Peyer's patch (tissue), 4 donors: ENCODE measurements at regions not wholly inside any gene's neighbourhood (a gene's known extent, or its start where the extent isn't known, plus 50 kb on each side); places are given as distances from the start of the nearest gene placed in this dataset.

Experiments
- DNase-seq, 3 donors: peaks; one replicate each; pipeline ENCODE4 v3.0.0-alpha.2; 2017 to 2019
- H3K27ac ChIP-seq, 4 donors: fragments of 200-600 bp; sonication (generic); one replicate each; pipeline ENCODE4 v1.5.1; 2016 to 2019
- H3K27me3 ChIP-seq, 2 donors: fragments of 200-600 bp; sonication (generic); one replicate each; pipeline ENCODE4 v1.5.1; 2019
- H3K36me3 ChIP-seq, 3 donors: fragments of 200-600 bp; sonication (generic); one replicate each; pipeline ENCODE4 v1.5.1; 2016 to 2019
- H3K4me1 ChIP-seq, 4 donors: fragments of 200-600 bp; sonication (generic); one replicate each; pipeline ENCODE4 v1.5.1; 2016 to 2019
- H3K4me3 ChIP-seq, 4 donors: fragments of 200-600 bp; sonication (generic); 1 replicate in 3 of 4; 2 replicates in 1 of 4; pipeline ENCODE4 v1.5.1; 2016 to 2019; ENCODE audit warnings: mild to moderate bottlenecking in 1 of 4
- H3K9me3 ChIP-seq, 4 donors: fragments of 200-600 bp; sonication (generic); one replicate each; pipeline ENCODE4 v1.5.1; 2016 to 2019; ENCODE audit warnings: mild to moderate bottlenecking in 1 of 4
- CTCF ChIP-seq, 6 experiments: fragments of 450-650 bp in 4 of 6; fragments of 200-600 bp in 2 of 6; sonication (generic) in 1 of 6; IDR thresholded peaks; one replicate each; pipeline ENCODE4 v1.5.1; 2017 to 2019; ENCODE audit warnings: antibody characterized with exemption in 6 of 6, mild to moderate bottlenecking in 3 of 6, moderate library complexity in 1 of 6
- POLR2A ChIP-seq, 2 donors: fragments of 450-650 bp; IDR thresholded peaks; one replicate each; pipeline ENCODE4 v1.5.1; 2017; ENCODE audit warnings: antibody characterized with exemption in 2 of 2, mild to moderate bottlenecking in 2 of 2, moderate library complexity in 2 of 2

GRCh38 chr9:89795538-89796195 lies 190.9 kb downstream of the GADD45G start:
- H3K27me3 ChIP-seq: no peaks in the 10 kb centered on the region
- H3K4me3 ChIP-seq: no peak overlapping the region
- TF ChIP-seq CTCF (IDR thresholded peaks at IDR 0.05) (no peak), POLR2A (IDR thresholded peaks at IDR 0.05) (no peak)
- H3K9me3 ChIP-seq: no peaks in the 10 kb centered on the region
- no peaks in the 10 kb centered on the region for H3K4me1 ChIP-seq
- no peaks in the 10 kb centered on the region for H3K36me3 ChIP-seq
- no peak overlapping the region for H3K27ac ChIP-seq
- no peak for DNase-seq

DNA sequence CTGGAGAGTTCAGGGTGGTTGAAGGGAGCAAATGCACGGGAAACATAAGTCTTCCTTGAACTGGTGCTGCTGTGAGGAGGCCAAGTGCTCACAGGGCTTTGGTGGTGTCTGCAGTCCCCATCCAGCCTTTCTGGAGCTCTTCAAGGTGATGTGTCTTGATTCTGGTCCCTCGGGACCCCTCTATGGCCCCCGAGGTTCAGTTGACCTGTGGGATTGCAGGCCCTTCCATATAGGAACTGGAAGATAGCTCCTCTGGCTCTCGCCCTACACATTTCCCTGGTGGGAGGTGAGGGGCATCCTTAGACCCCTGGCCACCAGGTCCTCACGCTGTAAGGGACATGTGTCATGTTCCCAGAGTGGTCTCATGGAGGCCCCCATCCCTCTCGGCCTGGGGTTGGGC lies 191.8 kb downstream of the GADD45G start:
- no peaks in the 10 kb centered on the region for H3K9me3 ChIP-seq
- no peak overlapping the region for H3K27ac ChIP-seq
- no peaks in the 10 kb centered on the region for H3K27me3 ChIP-seq
- DNase-seq: no peak
- H3K4me1 ChIP-seq: no peaks in the 10 kb centered on the region
- no peaks in the 10 kb centered on the region for H3K36me3 ChIP-seq
- H3K4me3 ChIP-seq: no peak overlapping the region
- no peak for TF ChIP-seq POLR2A (IDR thresholded peaks at IDR 0.05)
- TF ChIP-seq CTCF (IDR thresholded peaks at IDR 0.05): no peak

DNA sequence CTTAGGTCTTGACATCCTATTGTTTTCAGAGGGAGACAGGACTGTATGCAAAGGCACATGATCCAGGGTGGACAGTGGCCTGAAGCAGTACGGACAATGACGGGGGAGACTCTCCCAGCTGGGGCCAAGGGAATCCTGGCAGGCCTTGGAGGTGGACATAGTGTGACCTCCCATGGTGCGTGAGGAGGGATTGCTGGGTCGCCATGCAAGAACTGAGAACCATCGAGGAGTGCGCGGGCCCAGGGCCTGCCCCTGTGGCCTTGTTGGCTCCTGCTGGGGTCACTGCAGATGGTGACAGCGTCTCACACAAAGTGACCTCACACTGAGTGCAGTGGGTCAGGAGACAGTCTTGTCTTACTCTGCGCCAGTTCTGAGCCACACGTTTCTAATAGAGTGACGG lies 192.4 kb downstream of the GADD45G start:
- no peak for TF ChIP-seq POLR2A (IDR thresholded peaks at IDR 0.05)
- no peak for TF ChIP-seq CTCF (IDR thresholded peaks at IDR 0.05)
- H3K4me1 ChIP-seq: peaks cover 0 to under 1% (median 0%) of the 10 kb centered on the region in 4 donors
- H3K9me3 ChIP-seq: no peaks in the 10 kb centered on the region
- no peak for DNase-seq
- H3K4me3 ChIP-seq: no peak overlapping the region
- no peaks in the 10 kb centered on the region for H3K36me3 ChIP-seq
- H3K27me3 ChIP-seq: no peaks in the 10 kb centered on the region
- no peak overlapping the region for H3K27ac ChIP-seq

- DNase-seq: no peak
- TF ChIP-seq CTCF (IDR thresholded peaks at IDR 0.05) (no peak), POLR2A (IDR thresholded peaks at IDR 0.05) (no peak)
- no peaks in the 10 kb centered on the region for H3K36me3 ChIP-seq
- no peak overlapping the region for H3K27ac ChIP-seq
- no peaks in the 10 kb centered on the region for H3K9me3 ChIP-seq
- H3K27me3 ChIP-seq: no peaks in the 10 kb centered on the region
- peaks cover 0 to 7% (median 0%) of the 10 kb centered on the region in 4 donors for H3K4me1 ChIP-seq
- no peak overlapping the region for H3K4me3 ChIP-seq
These were observed 193.2 kb downstream of the GADD45G start for GRCh38 chr9:89797937-89798455.

DNA sequence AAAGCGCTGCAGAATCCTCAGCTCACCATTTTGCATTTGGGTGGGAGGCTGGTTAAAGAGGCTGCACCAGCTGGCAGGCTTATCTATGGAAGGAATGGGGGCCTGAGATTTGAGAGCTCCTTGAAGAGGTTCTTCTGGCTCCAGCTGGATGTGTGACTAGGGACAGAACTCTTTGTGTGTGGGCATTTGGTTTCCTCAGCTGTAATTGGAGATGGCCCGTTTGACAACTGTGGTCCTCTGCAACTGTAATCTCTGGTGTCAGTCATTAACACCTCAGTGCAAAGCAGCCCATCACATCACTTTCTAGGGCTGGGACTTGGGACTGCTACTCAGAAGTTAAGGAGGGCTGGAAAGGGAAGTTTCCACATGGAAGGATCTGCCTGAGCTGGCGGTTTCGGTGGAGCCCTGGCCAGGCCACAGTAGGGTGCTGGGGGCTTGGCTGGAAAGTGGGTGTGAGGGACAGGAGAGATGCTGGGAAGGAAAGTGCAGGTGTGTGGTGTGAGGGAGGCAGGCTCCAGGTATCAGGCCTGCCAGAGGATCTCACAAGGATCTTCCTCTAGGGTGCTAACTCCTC lies 193.8 kb downstream of the GADD45G start:
- Histone ChIP-seq H3K27me3 (no peaks in the 10 kb centered on the region), H3K9me3 (no peaks in the 10 kb centered on the region), H3K4me3 (no peak overlapping the region), H3K27ac (no peak overlapping the region), H3K4me1 (peaks cover 0 to 9% (median 0%) of the 10 kb centered on the region in 4 donors), H3K36me3 (no peaks in the 10 kb centered on the region)
- no peak for TF ChIP-seq CTCF (IDR thresholded peaks at IDR 0.05)
- no peak for TF ChIP-seq POLR2A (IDR thresholded peaks at IDR 0.05)
- no peak for DNase-seq
